Neural crest cell (in vitro differentiated cells): ENCODE measurements at regions not wholly inside any gene's neighbourhood (a gene's known extent, or its start where the extent isn't known, plus 50 kb on each side); places are given as distances from the start of the nearest gene placed in this dataset.

Experiments used
- DNase-seq: peaks from one replicate; pipeline ENCODE4 v3.0.0; 2021; ENCODE audit warnings: low read depth, mixed read lengths, low spot score
- H3K27ac Mint-ChIP-seq: one replicate; pipeline ENCODE4 v1.8.0; 2021; ENCODE audit warnings: mild to moderate bottlenecking, mixed read lengths; ENCODE audit not compliant: unreplicated experiment
- H3K27me3 Mint-ChIP-seq: 2 replicates; pipeline ENCODE4 v1.8.0; 2021; ENCODE audit warnings: low read depth, mild to moderate bottlenecking, mixed read lengths
- H3K36me3 Mint-ChIP-seq: 2 replicates; pipeline ENCODE4 v1.8.0; 2021; ENCODE audit warnings: low read depth, mild to moderate bottlenecking, mixed read lengths
- H3K4me1 Mint-ChIP-seq: 2 replicates; pipeline ENCODE4 v1.8.0; 2021; ENCODE audit warnings: mixed read lengths
- H3K4me3 Mint-ChIP-seq: one replicate; pipeline ENCODE4 v1.8.0; 2021; ENCODE audit warnings: mild to moderate bottlenecking, mixed read lengths
- H3K9me3 Mint-ChIP-seq: 2 replicates; pipeline ENCODE4 v1.8.0; 2021; ENCODE audit warnings: mixed read lengths
- TF ChIP-seq, protein P1 (sequence below): fragments of 200-600 bp; sonication (generic); conservative IDR thresholded peaks from 2 replicates; pipeline ENCODE4 v1.5.0; 2021; ENCODE audit warnings: antibody characterized with exemption, mild to moderate bottlenecking

DNA sequence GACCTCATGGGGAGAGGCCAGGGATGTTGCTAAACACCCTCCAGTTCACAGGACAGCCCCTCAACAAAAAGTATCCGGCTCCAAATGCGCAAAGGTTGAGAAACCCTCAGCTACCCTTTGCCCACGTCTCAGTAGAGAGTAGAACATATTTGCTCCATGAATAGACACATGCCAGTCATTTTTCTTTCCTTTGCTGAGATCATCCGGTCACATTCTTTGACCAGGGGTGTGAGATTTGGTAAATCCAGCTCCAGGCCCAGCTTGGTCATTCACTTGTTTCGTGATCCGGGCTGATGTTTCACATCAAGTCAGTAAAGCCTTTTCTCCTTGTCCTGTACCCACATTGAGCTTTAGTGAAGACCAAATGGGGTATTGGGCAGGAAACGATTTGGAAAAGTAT lies 83.6 kb upstream of the LHX5 start:
- no peaks in the 10 kb centered on the region for H3K4me1 Mint-ChIP-seq
- no peak overlapping the region for H3K4me3 Mint-ChIP-seq
- DNase-seq, result no peak
- no peaks in the 10 kb centered on the region for H3K36me3 Mint-ChIP-seq
- no peaks in the 10 kb centered on the region for H3K9me3 Mint-ChIP-seq
- TF ChIP-seq, protein P1, sequence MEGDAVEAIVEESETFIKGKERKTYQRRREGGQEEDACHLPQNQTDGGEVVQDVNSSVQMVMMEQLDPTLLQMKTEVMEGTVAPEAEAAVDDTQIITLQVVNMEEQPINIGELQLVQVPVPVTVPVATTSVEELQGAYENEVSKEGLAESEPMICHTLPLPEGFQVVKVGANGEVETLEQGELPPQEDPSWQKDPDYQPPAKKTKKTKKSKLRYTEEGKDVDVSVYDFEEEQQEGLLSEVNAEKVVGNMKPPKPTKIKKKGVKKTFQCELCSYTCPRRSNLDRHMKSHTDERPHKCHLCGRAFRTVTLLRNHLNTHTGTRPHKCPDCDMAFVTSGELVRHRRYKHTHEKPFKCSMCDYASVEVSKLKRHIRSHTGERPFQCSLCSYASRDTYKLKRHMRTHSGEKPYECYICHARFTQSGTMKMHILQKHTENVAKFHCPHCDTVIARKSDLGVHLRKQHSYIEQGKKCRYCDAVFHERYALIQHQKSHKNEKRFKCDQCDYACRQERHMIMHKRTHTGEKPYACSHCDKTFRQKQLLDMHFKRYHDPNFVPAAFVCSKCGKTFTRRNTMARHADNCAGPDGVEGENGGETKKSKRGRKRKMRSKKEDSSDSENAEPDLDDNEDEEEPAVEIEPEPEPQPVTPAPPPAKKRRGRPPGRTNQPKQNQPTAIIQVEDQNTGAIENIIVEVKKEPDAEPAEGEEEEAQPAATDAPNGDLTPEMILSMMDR, result no peak
- H3K27me3 Mint-ChIP-seq, result peaks cover 78% of the 10 kb centered on the region
- no peak overlapping the region for H3K27ac Mint-ChIP-seq

DNA sequence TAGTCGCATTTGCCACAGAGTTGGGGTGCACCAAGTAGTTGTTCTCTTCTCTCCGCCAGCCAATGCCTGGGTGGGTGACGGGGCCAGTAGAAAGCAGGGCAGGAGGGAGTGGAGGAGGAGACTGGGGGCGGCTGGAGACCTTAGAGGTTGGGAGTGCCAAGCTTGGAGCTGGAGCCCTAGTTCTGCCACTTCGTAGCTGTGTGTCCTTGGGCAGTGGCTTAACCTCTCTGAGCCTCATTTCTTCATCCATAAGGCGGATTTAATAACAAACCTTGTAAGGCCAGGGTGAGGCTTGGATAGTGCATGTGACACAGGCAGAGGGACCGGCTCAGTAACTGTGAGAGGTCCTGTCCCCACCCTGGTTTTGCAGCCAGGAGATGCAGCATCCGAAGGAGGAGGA lies 81.1 kb upstream of the LHX5 start:
- Mint-ChIP-seq H3K27ac (no peak overlapping the region), H3K36me3 (no peaks in the 10 kb centered on the region), H3K4me1 (no peaks in the 10 kb centered on the region), H3K4me3 (no peak overlapping the region), H3K27me3 (peaks cover 72% of the 10 kb centered on the region), H3K9me3 (peaks cover 7% of the 10 kb centered on the region)
- TF ChIP-seq, protein P1, result no peak
- no peak for DNase-seq

DNA sequence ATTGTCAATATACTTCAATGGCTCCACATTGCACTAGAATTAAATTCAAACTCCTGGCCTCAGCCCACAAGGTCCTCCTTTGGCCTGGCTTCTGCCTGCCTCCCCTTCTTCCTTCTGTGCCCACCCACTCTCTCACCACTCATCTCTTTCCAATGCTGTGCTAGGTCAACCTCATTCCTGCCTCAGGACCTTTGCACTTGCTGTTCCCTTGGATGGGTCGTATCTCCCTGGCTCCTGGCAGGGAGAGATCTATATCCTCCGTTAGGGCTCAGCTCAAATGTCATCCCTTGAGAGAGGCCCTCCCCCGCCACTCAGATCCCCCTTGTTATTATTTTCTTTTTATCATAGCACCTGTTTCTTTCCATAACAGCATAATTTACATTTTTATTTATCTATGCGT lies 79.9 kb upstream of the LHX5 start:
- Mint-ChIP-seq H3K4me1 (no peaks in the 10 kb centered on the region), H3K27ac (no peak overlapping the region), H3K4me3 (no peak overlapping the region), H3K27me3 (peaks cover 71% of the 10 kb centered on the region), H3K36me3 (no peaks in the 10 kb centered on the region), H3K9me3 (peaks cover 7% of the 10 kb centered on the region)
- no peak for DNase-seq
- TF ChIP-seq, protein P1, result no peak

DNA sequence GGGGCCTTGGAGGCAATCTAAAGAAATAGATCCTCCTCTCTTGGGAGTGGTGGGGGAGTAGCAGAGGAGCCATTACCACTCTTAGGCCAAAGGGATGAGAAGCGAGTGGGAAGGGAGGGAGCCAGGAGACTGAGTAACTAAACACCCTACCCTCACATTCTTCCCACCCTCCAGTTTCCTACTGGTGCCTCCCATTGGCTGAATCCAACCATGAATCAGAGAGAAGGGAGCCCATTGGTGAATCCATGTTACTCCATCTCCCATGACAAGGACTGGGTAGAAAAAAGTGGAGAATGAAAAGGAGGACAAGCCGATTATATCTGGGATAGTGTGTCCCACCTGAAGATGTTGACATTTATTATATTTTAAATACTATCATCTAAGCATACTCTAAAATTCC lies 76.8 kb upstream of the LHX5 start:
- Mint-ChIP-seq H3K4me3 (no peak overlapping the region), H3K36me3 (no peaks in the 10 kb centered on the region), H3K27ac (no peak overlapping the region), H3K4me1 (no peaks in the 10 kb centered on the region), H3K27me3 (peaks cover 62% of the 10 kb centered on the region), H3K9me3 (peaks cover 7% of the 10 kb centered on the region)
- TF ChIP-seq, protein P1, result no peak
- DNase-seq, result no peak

DNA sequence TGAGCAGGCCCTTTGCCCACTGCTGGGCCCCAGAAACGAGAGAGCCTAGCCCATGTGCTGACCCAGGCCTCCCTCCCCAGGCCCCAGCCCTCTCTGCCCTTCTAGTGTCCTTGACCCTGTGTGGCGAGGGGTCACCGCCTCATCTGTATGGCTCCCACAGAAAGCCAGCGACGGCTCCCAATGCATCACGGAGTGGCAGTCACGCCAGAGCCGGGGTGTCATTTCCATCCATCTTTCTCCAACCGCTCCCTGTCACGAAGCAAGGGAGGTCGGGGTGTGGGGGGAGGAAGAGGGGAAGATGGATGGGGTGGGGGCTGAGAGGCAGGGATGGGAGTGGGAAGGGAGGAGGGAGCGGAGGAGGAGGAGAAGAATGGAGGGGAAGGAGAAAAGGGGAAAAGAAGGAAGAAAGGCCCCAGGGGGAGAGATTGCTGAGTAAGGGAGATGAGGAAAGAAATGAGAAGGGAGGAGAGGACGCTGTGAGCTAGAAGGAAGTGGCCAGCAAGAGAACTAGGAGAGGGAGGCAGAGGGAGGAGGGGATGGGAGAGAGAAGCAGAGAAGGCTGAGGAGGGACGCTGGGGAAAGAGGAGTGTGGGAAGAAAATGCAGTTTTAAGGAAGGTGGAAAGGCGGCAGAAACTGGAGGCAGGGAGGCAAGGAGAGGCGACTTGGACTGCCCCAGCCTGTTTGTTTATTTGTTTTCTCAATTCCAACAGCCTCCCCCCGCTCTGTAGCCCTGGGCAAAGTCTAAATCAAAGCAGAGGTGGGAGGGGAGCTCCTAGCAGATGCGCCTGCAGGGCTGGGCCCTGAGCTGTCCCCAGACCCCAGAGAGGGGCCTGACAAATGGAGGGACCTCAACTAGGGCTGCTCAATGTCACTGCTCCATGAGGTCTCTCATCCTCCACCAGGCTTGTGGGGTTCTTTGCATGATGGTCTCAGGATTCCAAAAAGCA lies 75.5 kb upstream of the LHX5 start:
- H3K4me3 Mint-ChIP-seq, result no peak overlapping the region
- H3K9me3 Mint-ChIP-seq, result peaks cover 7% of the 10 kb centered on the region
- peaks cover 4% of the 10 kb centered on the region for H3K4me1 Mint-ChIP-seq
- TF ChIP-seq, protein P1, result no peak
- peaks cover 57% of the 10 kb centered on the region for H3K27me3 Mint-ChIP-seq
- no peak for DNase-seq
- no peaks in the 10 kb centered on the region for H3K36me3 Mint-ChIP-seq
- H3K27ac Mint-ChIP-seq, result no peak overlapping the region
